HG03108 (cell line): ENCODE measurements at regions not wholly inside any gene's neighbourhood (a gene's known extent, or its start where the extent isn't known, plus 50 kb on each side); places are given as distances from the start of the nearest gene placed in this dataset.
"Not testable (repeated sequence)": the region's sequence is repeated elsewhere in the genome, so short reads cannot be mapped to it uniquely, and the experiment has no call there.

Experiments used
- ATAC-seq: cut with Tn5 transposase; IDR thresholded peaks from one replicate; pipeline ENCODE4 v1.9.1; 2021; ENCODE audit warnings: moderate library complexity; ENCODE audit not compliant: unreplicated experiment

DNA sequence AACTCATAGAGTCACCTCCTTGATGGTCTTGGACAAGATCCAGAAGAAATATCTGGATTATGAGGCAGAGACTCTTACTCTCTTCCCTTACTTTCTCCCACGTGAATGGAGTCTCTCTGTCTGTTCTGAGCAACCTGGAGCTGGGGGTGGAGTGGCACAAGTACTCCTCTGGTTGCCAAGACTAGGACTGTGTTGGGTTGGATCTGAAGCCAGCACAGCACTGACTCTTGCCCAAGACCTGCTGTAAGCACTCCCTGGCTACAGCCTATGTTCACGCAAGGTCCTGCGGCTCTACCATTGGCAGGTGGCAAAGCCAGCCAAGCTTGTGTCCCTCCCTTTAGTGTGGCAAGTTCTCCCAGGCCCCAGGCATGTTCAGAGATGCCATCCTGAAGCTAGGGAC is 488.2 kb upstream of the NRG3 start:
- ATAC-seq: no peak

DNA sequence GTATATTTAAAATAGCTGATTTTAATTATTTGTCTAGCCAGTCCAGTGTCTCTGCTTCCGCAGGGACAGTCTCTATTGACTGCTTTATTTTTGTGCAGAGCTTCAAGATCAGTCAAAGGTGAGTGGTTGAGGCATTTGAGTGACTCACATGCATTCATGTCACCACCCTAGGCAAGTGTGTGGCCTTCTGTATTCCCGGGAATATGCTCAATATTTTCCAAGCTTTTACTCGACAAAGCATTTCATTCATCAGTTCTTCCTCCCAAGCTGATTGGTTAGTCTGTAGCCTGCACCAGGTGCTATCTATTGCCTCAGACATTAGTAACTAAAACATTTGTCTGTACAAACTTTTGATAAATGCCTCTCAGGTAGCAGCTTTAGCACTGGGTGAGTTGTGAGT is 471.5 kb upstream of the NRG3 start:
- ATAC-seq: no peak

DNA sequence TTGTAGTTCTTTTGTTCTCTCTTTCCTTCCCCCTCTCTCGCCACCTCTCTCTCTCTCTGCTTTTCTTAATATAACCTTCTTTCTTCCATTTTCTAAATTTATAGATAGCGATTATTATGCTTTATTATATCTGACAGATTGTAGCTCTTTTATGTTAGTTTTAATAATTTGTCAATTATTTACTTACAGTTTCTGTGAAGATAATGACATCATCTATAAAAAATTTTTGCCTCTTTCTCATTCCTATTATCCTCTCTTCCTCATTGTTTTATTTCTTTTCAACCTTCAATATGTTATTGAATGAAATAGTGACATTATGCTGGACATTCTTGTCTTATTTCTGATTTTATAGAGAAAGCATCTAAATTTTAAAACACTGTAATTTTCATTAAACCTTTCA is 469.6 kb upstream of the NRG3 start:
- no peak for ATAC-seq

DNA sequence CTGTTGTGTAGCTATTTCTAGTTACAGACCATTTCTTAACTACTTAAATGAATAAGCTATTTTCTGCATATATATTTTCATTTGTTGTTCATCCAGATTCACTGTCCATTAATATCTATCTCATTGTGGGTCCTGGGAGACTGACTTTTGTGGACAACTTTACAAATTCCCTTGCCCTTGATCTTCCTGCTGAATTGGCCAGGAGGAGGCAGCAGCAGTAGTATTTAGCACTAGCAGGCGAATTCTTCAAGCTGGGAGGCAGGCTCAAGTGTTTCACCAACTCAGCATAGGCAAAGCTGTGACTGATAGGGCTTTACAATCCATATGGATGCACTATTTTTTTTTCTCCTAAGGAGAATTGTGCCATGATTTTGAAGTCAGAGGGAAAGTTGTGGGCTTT is 461.0 kb upstream of the NRG3 start:
- no peak for ATAC-seq

DNA sequence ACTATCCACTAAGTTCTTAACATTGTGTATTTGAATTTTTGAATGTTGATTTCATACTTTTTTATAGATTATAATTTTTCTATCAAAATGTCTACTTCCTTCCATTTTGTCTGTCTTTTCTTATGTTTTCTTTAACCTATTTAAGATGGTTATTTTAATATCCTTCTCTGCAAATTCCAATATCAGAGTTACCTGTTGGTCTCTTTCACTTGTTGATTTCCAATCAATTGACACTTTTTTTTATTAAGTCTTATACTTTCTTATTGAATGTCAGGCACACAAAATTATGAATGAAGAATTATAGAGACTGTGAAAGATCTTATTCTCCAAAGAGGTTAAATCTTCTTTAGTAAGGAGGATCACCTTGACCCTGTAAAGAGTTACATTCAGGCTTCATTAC is 448.3 kb upstream of the NRG3 start:
- no peak for ATAC-seq

DNA sequence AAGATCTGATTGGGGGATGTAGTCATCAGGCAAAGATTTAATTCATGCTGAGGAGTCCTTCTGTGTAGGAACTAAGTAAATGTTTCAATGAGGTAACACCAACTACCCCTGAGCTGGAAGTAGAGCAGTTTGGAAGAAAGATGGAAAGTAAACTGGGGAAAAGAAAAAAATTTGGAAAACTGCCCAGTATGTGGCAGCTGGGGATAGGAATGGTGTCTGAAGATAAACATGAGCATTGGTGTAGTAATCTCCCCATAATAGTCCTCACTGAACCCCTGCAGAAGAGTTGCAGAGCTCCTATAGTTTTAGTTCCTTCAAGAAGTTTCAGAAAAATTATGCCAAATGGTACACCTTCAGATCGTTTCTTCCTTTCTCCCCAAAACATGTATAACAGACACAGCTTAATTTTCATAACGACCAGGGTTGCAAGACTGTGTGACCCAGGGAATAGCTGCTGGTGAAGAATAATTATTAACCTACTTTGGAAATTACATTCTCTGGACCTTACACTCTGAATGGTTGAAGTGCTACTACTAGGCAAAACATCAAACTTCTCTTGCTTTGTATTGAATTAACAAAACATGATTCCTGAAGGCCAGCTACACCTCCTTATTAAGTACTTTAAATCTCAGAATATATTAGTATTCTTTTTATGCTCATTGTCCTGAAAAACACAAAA is 446.4 kb upstream of the NRG3 start:
- no peak for ATAC-seq

DNA sequence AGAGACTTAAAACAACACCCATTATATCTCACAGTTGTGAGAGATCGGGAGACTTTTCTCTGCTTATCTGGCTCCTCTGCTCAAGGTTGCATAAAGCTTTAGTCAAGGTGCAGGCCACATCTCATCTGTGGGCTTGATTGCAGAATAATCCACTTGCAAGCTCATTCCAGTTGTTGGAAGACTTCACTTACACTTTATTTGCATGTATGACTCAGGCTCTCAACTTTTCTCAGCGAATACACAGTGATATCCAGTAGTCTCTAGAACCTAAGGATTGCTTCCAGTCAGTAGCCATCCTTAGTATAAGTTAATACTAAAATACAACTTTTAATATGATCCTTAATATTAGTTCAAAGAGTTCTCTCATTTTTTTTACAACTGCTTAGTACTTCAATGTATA is 435.5 kb upstream of the NRG3 start:
- no peak for ATAC-seq

DNA sequence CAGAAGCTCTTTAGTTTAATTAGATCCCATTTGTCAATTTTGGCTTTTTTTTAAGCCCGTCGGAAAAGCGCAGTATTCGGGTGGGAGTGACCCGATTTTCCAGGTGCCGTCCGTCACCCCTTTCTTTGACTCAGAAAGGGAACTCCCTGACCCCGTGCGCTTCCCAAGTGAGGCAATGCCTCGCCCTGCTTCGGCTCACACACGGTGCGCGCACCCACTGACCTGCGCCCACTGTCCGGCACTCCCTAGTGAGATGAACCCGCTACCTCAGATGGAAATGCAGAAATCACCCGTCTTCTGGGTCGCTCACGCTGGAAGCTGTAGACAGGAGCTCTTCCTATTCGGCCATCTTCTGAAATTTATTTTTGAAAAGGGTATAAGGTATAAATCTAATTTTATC is 433.4 kb upstream of the NRG3 start:
- not testable (repeated sequence) for ATAC-seq

DNA sequence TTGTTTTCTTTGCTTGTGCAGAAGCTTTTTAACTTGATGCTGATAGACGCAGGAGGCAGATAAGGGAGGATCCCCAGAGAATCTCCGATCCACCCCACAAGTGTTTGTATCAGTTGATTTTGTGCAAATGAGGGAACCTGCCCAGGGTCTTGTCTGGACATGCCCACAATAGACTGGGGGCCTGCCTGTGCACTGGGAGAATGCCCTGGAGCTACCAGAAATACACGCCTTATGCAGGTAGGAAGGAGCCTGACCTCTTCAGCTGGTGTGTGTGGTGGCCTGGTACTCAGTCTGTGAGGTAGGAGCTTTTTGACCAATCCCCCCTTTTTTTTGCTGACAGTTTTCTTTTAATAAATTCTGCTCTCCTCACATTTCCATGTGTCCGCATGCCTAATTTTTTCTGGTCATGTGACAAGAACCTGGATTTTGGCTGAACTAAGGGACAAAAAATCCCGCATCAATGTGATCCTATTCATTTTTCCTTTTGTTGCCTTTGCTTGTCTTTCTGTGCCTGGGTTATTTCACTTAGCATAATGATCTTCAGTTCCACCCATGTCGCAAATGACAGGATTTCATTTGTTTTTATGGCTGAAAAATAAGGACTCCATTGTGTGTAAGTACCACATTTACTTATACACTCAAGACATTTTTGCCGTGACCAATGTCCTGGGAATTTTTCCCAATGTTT is 430.6 kb upstream of the NRG3 start:
- ATAC-seq: no peak

DNA sequence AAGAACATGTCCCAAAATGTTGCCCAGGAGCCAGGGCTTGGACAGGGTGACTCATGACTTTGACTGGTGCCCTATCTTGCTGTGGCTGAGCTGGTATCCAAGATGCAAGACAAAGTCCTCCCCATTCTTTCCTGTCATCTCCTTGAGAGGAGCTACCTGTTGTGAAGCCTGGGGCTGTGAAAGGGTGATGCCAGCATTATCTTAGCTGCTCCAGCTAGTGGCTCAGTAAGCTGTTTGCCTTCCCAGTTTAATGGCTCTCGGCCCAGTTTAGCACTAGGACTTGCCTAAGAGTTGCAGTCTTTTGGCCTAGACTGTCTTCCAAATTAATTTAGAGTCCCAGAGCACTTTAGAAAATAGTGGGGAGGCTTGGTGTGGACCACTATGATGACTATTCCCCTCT is 424.3 kb upstream of the NRG3 start:
- ATAC-seq: no peak

DNA sequence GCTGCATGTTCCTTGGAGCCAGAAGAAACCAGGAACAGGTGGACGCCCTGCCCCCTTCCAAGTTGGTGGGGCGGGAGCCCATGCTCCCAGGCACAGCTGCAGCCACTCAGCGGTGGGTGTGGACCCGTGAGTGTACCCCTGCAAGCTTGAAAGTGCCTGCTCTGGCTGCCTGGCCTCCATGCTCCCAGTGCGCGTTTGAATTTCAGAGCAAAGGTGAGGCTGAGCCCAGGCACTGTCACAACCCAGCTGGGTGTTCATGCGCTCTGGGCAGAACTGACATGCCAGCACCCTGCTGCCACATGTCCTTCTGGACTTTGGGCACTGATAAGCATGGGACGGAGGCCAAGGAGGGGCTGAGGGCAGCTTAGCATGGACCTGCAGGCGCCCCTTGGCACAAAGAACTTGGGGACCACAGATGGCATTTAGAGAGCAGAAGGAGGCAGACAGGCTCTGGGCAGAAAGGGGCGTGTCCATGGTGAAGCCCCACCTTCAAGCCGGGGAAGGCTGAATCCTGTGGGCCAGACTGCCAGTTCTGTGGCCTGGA is 402.0 kb upstream of the NRG3 start:
- ATAC-seq: no peak

DNA sequence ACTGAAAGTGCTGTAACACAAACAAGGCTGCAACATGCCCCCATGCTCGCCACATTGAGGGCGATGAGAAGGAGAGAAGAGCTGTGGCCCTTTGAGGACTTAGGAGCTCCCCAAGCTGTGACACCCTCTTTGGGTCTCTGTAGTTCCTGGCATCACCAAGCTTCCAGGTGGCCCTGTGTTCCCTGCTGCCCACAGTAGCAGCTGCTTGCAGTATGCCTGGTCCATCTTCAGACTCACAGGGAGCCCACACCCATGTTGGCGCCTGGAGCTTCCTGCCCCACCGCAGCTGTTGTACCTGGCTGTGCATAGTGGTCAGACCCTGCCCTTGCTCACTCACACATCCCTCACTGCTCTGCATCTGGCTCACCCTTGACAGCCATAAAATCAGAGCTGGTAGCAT is 401.2 kb upstream of the NRG3 start:
- ATAC-seq: no peak

DNA sequence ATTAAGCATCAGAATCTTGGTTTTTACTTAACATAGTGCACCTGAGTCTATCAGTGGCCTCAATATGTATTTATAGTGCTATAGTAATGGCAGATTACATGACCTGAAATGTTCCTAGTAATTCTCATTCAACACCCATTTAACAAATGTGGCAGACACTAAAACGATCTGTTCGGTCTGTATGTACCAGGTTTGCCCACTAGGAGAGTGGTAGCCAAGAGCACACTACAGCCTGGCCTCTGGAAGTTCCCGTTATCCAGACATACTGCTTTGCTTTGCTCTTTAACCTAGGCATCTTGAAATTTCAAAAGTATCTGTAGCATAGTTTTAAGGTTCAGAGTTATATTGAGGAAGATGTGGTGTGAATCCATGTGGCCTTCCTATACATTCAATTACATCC is 395.7 kb upstream of the NRG3 start:
- no peak for ATAC-seq

DNA sequence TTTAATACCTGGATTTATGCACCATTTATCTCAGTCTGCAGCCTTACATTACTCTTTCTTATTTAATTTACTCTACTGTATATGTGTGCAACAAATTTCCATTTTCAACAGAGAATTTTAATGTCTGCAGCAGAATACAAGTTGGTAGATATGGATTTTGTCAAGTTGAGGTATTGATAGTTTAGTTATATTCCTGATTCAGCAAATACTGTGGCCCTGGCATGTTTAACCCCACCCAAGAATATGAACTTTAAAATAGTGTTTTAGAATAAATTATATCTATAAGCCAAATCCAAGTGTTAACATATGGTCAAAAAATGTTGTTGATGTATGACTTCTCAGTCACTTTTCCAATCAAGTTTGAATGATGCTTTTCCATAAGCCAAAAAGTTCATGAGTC is 378.4 kb upstream of the NRG3 start:
- ATAC-seq: no peak

DNA sequence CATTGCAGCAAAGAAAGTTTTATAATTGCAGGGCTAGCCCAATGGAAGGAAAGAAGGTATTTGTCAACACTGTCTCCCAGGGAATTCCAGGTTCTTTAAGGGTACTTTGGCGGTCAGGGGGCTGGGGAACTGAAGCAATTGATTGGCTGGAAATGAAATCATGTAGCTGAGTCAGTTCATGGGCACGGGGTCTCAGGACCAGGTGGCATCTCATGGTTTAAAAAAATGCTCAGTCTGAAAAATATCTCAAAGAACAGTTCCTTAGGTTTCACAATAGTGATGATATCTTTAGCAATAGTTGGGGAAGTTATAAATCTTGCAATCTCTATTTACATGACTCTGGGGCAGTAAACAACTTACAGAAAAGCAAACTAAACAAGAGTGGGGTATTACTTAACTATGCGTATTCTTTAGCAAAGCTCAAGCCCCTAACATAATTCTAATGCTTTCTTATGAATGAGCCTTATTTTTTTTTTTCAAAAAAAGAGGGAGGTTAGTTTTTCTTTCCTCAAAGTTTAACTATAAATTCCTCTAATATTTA is 376.9 kb upstream of the NRG3 start:
- no peak for ATAC-seq

DNA sequence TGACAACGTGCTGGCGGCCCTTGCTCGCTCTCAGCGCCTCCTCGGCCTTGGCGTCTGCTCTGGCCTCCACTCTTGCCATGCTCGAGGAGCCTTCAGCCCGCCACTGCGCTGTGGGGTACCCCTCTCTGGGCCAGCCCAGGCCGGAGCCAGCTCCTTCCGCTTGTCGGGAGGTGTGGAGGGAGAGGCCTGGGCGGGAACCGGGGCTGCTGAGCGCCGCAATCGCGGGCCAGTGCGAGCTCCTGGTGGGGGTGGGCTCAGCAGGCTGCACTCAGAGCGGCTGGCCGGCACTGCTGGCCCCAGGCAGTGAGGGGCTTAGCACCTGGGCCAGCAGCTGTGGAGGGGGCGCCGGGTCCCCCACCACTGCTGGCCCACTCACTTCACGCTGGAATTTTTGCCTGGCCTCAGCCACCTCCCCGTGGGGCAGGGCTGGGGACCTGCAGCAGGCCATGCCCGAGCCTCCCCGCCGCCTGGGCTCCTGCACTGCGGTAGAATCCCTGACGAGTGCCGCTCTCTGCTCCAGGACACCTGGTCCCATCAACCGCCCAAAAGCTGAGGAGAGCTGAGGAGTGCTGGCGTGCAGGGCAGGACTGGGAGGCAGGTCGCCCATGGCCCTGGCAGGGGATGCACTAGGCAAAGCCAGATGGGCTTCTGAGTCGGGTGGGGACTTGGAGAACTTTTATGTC is 372.2 kb upstream of the NRG3 start:
- ATAC-seq: no peak

DNA sequence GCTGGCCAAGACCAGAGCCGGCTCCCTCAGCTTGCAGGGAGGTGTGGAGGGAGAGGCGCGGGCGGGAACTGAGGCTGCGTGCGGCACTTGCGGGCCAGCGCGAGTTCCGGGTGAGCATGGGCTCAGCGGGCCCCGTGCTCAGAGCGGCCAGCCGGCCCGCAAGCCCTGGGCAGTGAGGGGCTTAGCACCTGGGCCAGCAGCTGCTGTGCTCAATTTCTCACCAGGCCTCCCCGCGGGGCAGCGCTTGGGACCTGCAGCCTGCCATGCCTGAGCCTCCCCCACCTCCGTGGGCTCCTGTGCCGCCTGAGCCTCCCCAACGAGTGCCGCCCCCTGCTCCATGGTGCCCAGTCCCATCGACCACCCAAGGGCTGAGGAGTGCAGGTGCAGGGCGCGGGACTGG is 369.2 kb upstream of the NRG3 start:
- not testable (repeated sequence) for ATAC-seq

DNA sequence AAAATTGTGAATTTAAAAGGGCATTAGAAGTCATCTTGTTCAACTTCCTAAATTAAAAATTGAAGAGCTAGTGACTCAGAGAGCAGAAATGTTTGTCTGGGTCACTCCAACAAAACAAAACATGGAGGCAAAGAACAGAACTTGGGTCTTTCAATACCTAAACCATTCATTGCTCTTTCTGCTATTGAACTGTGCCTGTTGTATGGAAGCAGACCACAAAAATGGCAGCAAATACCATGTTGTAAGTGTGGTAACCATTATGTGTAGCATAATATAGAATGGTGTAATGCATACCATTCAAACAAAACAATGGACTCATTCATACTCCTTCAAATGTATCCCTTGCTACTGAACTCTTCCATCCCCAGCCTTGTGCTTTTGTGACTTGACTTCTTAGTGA is 360.2 kb upstream of the NRG3 start:
- ATAC-seq: no peak

DNA sequence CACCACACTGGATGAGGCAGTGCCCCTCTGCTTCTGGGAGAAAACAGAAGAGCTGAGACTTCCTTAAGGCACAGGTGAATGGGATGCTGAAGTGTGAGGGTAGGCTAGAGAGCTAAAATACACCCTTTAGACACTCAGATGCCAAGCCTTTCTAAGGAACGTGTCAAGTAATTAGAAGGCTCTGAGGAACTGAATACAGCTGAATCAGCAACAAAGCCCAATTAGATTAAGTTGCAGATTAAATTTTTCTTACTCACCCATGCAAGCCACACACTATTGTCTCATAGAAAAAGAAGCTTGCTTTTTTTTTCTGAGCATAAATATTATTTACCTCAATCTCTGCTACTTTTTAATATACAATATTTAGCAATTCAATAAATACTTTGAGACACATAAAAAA is 354.3 kb upstream of the NRG3 start:
- no peak for ATAC-seq

DNA sequence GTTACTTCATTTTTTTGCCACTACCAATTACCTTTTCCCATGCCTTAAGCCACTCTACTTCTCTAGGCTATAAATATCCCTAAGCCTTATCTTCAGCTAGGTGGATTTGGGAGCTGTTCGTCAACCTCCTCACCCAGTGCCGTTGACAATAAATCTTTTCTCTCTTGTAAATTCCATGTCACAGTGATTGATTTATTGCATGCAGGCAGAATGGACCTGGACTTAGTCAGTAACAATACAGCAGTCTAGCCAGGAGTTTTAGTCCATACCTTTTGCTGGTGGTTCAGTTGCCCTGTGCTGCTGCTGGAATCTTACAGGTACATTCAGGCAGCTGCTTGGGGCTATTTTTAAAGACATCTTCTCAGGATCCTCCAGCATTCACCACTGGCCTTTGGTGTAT is 350.5 kb upstream of the NRG3 start:
- ATAC-seq: no peak

DNA sequence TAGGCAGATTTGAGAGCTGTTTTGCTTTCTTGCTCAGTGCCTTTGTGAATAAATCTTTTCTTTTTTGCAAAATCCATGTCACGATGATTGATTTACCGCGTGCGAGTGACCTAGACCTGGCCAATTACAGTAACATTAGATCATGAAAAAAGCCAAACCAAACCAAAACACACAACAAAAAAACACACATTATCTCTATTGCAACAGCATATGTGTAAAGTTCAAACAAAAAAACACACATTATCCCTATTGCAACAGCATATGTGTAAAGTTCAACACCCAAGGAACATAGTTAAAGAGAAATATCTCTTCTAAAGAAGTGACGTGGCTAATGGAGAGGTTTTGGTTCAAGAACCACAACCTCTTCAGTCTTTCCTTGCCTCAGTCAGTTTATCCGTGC is 342.6 kb upstream of the NRG3 start:
- no peak for ATAC-seq

DNA sequence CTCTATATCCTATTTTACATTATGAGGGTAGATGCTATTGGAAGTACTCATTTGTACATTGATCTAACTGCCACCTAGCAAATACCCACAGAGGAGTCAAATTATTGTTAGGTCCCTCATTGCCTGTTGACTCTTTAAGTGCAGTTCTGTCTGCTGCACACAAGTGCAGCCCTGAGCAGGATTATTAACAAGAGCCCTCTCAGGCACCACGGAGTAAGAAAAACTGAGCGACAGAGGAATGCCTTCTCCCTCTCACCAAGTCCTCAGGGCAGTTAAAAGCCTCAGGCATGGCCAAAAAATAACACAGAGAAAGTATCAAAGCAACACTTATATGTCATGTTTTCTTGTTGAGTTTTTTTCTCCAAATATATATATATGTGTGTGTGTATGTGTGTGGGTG is 340.0 kb upstream of the NRG3 start:
- ATAC-seq: no peak
